Activated T-cell treated with anti-CD3 and anti-CD28 coated beads, Interleukin-2, amount 50 U/mL, for 72 hours (primary cell): ENCODE measurements at regions not wholly inside any gene's neighbourhood (a gene's known extent, or its start where the extent isn't known, plus 50 kb on each side); places are given as distances from the start of the nearest gene placed in this dataset.
A peak's percentile ranks its signal among the peaks of the same experiment; 100 is the strongest.

Experiments used
- ATAC-seq, 2 donors: fragments of 150-1000 bp; cut with Tn5 transposase; replicated peaks in 1 of 2; 2 replicates each; pipeline ENCODE4 v1.10.0; 2021; ENCODE audit warnings: moderate library complexity in 2 of 2, mild to moderate bottlenecking in 1 of 2
- DNase-seq, 2 donors: peaks; one replicate each; pipeline ENCODE4 v3.0.0; 2021 to 2022; ENCODE audit warnings: mixed read lengths in 1 of 2
- H3K27ac Mint-ChIP-seq: one replicate; pipeline ENCODE4 v1.8.0; 2022; ENCODE audit warnings: mild to moderate bottlenecking, moderate library complexity, mixed read lengths
- H3K27me3 Mint-ChIP-seq: one replicate; pipeline ENCODE4 v1.8.0; 2022; ENCODE audit warnings: low read depth, mixed read lengths
- H3K36me3 Mint-ChIP-seq, 2 donors: one replicate each; pipeline ENCODE4 v1.8.0; 2022; ENCODE audit warnings: mixed read lengths in 2 of 2, mild to moderate bottlenecking in 1 of 2; ENCODE audit not compliant: insufficient read depth in 2 of 2
- H3K4me1 Mint-ChIP-seq: one replicate; pipeline ENCODE4 v1.8.0; 2022; ENCODE audit warnings: low read depth, mixed read lengths
- H3K4me3 Mint-ChIP-seq, 2 donors: one replicate each; pipeline ENCODE4 v1.8.0; 2022; ENCODE audit warnings: mild to moderate bottlenecking in 2 of 2, mixed read lengths in 2 of 2, moderate library complexity in 2 of 2
- H3K9me3 Mint-ChIP-seq, 2 donors: one replicate each; pipeline ENCODE4 v1.8.0; 2022; ENCODE audit warnings: mixed read lengths in 2 of 2

DNA sequence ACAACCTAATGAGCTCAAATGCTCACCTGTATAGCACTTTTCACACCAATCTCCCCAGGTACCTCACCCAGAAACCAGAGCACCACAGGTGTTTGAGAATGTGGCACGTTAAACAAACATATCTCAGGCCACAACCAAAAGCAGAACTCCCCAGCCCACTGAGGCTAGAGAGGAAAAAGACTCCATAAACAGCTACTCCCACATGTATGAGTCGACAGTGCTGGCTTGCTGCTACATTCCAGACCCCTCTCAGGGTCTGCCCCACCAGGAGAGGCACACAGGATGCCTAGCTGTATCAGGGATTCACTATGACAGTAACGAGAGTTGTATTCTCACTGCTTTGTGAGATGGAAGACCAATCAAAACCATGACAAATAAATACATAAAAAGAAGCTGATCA, 242.6 kb upstream of the ARID1B start:
- Mint-ChIP-seq H3K4me1 (no peaks in the 10 kb centered on the region), H3K4me3 (no peak overlapping the region), H3K27ac (no peak overlapping the region), H3K27me3 (no peaks in the 10 kb centered on the region), H3K9me3 (peaks cover 0 to 2% of the 10 kb centered on the region in 2 donors), H3K36me3 (no peaks in the 10 kb centered on the region)
- DNase-seq (no peak), ATAC-seq (no peak)

DNA sequence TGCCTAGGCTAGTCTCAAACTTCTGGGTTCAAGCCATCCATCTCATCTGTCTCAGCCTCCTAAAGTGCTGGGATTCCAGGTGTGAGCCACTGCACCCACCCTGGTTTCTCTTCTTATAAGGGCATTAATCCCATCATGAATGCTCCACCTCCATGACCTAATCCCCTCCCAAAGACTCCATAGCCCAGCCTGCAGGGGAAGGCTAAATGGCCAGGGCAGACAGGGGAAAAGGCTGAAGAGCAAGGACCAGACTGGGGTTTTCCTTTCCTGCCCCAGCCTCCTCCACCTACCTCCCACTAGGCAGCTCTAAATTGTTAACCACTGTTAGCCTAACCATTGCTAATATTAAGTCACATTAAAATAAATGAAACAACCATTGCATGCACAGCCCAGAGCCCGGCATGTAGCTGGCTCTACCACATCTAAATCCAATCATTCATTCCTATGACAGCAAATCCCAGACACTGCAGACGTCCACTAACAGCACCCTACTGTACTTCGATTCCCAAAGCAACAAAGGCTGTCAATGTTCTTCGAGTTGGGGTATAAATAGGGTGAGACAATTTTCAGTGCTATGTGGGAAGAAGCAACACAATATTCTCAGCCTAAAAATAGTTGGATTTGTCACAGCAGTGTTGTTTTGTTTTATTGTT, 243.2 kb upstream of the ARID1B start:
- Mint-ChIP-seq H3K4me1 (no peaks in the 10 kb centered on the region), H3K27ac (no peak overlapping the region), H3K36me3 (no peaks in the 10 kb centered on the region), H3K4me3 (no peak overlapping the region), H3K9me3 (peaks cover 0 to 2% of the 10 kb centered on the region in 2 donors), H3K27me3 (no peaks in the 10 kb centered on the region)
- ATAC-seq (no peak), DNase-seq (no peak)

DNA sequence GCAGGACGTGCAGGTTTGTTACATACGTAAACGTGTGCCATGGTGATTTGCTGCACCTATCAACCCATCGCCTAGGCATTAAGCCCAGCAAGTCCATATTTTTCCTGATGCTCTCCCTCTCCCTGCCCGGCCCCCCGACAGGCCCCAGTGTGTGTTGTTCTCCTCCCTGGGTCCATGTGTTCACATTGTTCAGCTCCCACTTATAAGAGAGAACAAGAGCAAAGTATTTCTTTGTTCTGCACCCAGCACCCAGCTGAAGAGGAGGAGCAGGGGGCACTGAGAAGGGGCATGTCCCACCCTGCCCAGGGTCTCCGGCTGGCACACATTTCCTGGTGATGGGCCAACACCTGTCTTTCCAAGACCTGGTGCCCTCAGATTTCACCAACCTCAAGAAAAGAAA, 251.1 kb upstream of the ARID1B start:
- Mint-ChIP-seq H3K27me3 (no peaks in the 10 kb centered on the region), H3K4me3 (no peak overlapping the region), H3K9me3 (peaks cover 1 to 2% of the 10 kb centered on the region in 2 donors), H3K27ac (no peak overlapping the region), H3K4me1 (no peaks in the 10 kb centered on the region), H3K36me3 (no peaks in the 10 kb centered on the region)
- DNase-seq: no peak
- no peak for ATAC-seq

DNA sequence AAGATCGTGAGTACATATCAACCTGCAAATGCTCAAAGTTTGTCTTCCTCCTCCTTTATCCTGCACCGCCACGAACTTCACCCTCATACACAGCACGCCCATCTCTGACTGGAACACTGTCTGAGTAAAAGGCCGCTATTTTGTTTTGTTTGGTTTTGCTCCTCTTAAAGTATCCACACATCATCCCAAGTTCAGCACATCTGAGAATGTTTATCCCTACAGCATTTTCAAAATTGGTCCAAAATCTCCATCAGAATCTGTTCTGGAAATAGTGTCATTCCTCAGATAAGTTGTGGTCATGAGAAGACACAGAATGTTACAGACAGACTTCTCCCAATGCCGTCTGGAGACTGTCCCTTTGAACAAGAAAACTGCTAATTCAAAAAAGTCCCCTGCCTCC, 251.6 kb upstream of the ARID1B start:
- Mint-ChIP-seq H3K4me1 (no peaks in the 10 kb centered on the region), H3K9me3 (peaks cover 1 to 2% of the 10 kb centered on the region in 2 donors), H3K4me3 (no peak overlapping the region), H3K36me3 (no peaks in the 10 kb centered on the region), H3K27me3 (no peaks in the 10 kb centered on the region), H3K27ac (no peak overlapping the region)
- DNase-seq (no peak), ATAC-seq (no peak)

DNA sequence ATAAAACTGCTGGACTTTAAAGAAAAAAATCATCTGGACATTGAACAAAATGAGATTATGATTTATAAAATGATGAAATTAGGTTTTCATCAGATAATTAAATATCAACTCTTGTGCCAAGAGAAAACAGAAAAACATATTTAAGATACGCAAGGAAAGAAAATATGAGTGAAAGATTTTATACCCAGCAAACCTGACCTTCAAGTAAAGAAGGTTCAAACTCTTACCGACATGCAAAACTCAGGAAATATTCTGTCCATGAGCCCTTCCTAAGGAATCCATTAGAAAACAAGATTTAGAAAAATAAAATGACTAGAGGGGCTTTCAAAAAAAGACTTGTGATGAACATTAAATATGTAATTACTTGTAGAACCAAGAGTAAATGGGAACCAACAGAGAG, 257.2 kb upstream of the ARID1B start:
- Mint-ChIP-seq H3K27me3 (no peaks in the 10 kb centered on the region), H3K27ac (no peak overlapping the region), H3K4me1 (no peaks in the 10 kb centered on the region), H3K36me3 (peaks cover 6 to 8% of the 10 kb centered on the region in 2 donors), H3K9me3 (peaks cover 5 to 9% of the 10 kb centered on the region in 2 donors), H3K4me3 (no peak overlapping the region)
- no peak for DNase-seq
- ATAC-seq: no peak

DNA sequence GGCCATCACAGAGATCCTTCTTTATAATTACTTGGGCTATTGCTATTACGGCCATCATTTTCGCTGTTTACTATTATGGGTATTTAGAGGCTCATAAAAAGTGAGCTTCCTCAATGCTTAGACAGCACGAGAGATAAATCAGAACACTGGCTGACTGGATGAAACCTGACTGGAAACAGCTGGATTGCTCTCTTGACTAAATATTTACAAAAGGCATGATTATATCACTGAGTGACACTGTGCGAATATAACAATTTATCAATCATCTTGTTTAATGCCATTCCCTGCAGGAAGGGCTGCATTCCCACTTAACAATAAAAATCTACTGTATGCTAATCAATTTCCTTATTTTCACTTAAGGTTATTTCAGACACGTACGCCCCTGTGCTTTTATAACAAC, 260.1 kb upstream of the ARID1B start:
- no peak for DNase-seq
- Mint-ChIP-seq H3K27ac (no peak overlapping the region), H3K4me3 (no peak overlapping the region), H3K27me3 (peaks cover 7% of the 10 kb centered on the region), H3K9me3 (peaks cover 4 to 7% of the 10 kb centered on the region in 2 donors), H3K4me1 (no peaks in the 10 kb centered on the region), H3K36me3 (peaks cover 6 to 8% of the 10 kb centered on the region in 2 donors)
- ATAC-seq: no peak

DNA sequence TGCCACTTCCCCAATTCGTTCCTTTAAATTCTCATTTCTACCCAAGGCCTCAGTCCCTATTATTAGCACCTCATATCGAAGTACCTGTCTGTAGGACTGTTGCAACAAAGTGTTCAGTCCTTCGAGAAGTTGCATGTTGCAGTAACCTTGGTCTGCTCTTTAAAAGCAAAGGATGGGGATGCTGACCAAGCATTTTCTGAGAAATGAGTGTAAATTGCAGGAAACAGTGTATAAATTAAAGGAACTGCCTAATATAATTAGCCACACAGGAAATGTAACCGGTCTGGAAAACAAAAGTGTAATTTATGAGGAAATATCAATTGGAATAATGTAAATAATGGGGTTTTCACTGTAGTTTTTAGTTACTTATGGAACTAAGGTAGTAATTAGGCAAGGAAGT, 261.9 kb upstream of the ARID1B start:
- H3K36me3 Mint-ChIP-seq: peaks cover 6 to 8% of the 10 kb centered on the region in 2 donors
- H3K9me3 Mint-ChIP-seq: peaks cover 4 to 7% of the 10 kb centered on the region in 2 donors
- H3K4me3 Mint-ChIP-seq: no peak overlapping the region
- DNase-seq (no peak), ATAC-seq (no peak)
- no peaks in the 10 kb centered on the region for H3K4me1 Mint-ChIP-seq
- H3K27me3 Mint-ChIP-seq: peaks cover 14% of the 10 kb centered on the region
- no peak overlapping the region for H3K27ac Mint-ChIP-seq

DNA sequence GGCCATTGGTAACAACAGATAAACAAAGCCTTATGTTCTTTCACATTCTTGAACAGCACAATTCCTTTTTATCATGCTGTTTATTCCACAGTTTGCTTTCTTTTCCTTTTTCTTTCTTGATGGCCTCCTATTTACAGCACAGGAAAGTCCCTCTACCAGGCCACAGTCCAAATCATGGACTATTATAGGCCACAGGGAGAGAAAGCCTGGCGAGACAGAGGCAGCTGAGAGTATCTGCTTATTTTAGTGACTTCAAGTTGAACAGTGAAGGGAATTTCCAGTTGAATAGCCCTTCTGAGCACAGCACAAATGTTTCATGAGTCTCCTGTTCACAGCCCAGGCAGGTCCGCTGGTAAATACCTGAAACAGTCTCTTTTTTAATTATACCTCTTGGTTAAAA, 263.7 kb upstream of the ARID1B start:
- H3K27ac Mint-ChIP-seq: no peak overlapping the region
- no peak for DNase-seq
- peaks cover 10% of the 10 kb centered on the region for H3K4me1 Mint-ChIP-seq
- H3K27me3 Mint-ChIP-seq: peaks cover 22% of the 10 kb centered on the region
- ATAC-seq: no peak
- H3K36me3 Mint-ChIP-seq: peaks cover under 1% of the 10 kb centered on the region in 2 donors
- H3K4me3 Mint-ChIP-seq: no peak overlapping the region
- peaks cover 0 to under 1% of the 10 kb centered on the region in 2 donors for H3K9me3 Mint-ChIP-seq

DNA sequence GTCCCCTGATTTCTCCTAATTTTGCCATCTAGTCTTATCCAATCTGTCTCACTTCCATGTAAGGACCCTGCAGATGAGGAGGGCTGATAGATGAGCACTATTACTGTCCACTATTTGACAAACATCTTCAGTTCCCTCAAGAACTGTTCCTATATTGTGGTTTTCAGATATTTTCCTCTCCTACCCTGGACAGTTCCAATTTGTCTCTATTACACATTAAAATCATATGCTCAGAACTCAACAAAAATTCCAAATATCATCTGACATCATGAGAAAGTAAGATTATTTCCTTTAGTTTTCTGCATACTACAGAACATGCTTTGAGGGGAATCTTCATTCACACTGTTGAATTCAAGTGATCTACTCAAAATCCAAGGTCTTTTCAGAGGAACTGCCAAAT, 265.6 kb upstream of the ARID1B start:
- ATAC-seq (no peak), DNase-seq (no peak)
- H3K27ac Mint-ChIP-seq: no peak overlapping the region
- H3K27me3 Mint-ChIP-seq: peaks cover 22% of the 10 kb centered on the region
- no peak overlapping the region for H3K4me3 Mint-ChIP-seq
- H3K4me1 Mint-ChIP-seq: peaks cover 10% of the 10 kb centered on the region
- H3K36me3 Mint-ChIP-seq: no peaks in the 10 kb centered on the region
- no peaks in the 10 kb centered on the region for H3K9me3 Mint-ChIP-seq

DNA sequence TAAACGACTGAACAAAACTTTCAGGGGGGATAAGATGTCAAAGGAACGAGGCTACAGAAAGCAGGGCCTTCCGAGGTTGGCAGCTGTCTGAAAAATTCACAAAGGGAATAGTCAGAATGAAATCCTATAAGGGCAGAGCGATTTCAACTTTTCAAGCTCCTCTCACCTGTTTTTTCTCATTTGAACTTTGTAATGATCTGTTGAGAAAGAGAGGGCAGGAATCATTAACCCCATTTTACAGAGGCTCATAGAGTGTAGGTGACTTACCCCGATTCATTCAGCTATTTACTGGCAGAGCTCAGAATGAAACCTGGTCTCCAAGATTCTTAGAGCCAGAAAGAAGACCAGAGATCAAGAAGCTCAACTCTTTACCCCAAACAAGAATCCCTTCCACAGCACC, 266.1 kb upstream of the ARID1B start:
- Mint-ChIP-seq H3K27ac (no peak overlapping the region), H3K27me3 (peaks cover 22% of the 10 kb centered on the region), H3K4me3 (no peak overlapping the region), H3K4me1 (peaks cover 10% of the 10 kb centered on the region), H3K9me3 (no peaks in the 10 kb centered on the region), H3K36me3 (no peaks in the 10 kb centered on the region)
- no peak for ATAC-seq
- DNase-seq: no peak

DNA sequence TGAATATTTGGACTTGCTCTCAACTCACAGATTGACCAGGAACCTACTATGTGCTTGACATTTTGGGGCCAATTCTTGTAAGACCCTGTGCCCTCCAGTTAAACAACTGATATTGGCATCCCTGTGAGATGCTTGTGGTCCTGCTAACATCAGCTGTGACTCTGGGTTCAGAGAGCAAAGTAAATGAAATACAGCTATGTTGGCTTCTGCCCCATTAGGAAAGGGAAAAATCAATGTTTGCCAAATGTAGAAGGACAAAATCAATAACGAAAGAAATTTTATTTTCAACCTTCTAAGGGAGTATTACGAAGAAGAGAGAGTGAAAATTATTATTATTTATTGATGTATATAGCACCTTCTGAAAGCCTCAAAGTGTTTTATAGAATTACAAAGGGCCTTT, 266.9 kb upstream of the ARID1B start:
- no peaks in the 10 kb centered on the region for H3K9me3 Mint-ChIP-seq
- ATAC-seq (no peak), DNase-seq (no peak)
- no peak overlapping the region for H3K27ac Mint-ChIP-seq
- H3K36me3 Mint-ChIP-seq: no peaks in the 10 kb centered on the region
- no peak overlapping the region for H3K4me3 Mint-ChIP-seq
- peaks cover 10% of the 10 kb centered on the region for H3K4me1 Mint-ChIP-seq
- peaks cover 22% of the 10 kb centered on the region for H3K27me3 Mint-ChIP-seq

DNA sequence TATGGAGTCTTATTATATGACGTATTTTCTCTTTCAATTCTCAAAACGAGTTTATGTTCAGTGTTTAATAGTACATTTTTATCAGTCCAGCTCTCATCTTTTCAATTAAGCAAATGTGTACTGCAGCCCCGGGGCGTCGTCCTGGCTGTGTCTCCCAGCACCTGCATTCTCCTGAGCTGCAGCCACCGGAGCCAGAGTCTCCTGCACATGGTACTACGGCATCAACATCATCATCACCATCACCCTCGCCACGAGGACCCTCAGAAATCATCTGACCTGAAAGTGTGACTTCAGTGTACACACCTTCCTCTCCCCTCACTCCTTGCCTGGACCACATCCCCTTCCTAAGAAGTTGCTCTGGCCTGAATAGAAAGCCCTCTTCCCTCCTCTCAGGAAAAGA, 267.7 kb upstream of the ARID1B start:
- Mint-ChIP-seq H3K27me3 (peaks cover 22% of the 10 kb centered on the region), H3K27ac (no peak overlapping the region), H3K4me3 (no peak overlapping the region), H3K9me3 (no peaks in the 10 kb centered on the region), H3K36me3 (no peaks in the 10 kb centered on the region), H3K4me1 (peaks cover 10% of the 10 kb centered on the region)
- ATAC-seq: no peak
- DNase-seq: no peak

DNA sequence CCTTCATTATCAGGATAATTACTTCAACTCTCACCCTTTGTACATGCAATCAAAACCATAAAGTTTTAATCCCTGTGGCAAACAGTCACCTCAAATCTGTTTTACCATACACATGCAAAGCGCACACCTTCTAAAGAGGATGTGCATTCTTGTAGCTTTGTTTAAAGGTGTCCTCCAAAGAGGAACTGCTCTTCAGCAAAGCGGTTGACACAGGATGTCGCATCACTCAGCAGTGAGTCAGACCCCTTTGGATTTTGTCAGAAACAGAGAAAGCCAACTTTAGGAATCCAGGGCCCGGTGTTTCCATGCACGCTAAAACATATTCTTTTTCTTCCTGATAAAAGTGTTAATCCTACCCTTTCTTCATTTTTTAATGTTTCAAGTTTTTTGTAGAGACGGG, 268.3 kb upstream of the ARID1B start:
- Mint-ChIP-seq H3K9me3 (no peaks in the 10 kb centered on the region), H3K4me3 (no peak overlapping the region), H3K27ac (no peak overlapping the region), H3K36me3 (no peaks in the 10 kb centered on the region), H3K4me1 (peaks cover 10% of the 10 kb centered on the region), H3K27me3 (peaks cover 22% of the 10 kb centered on the region)
- DNase-seq (no peak), ATAC-seq (peak in 1 of 2 donors; percentile 32)

DNA sequence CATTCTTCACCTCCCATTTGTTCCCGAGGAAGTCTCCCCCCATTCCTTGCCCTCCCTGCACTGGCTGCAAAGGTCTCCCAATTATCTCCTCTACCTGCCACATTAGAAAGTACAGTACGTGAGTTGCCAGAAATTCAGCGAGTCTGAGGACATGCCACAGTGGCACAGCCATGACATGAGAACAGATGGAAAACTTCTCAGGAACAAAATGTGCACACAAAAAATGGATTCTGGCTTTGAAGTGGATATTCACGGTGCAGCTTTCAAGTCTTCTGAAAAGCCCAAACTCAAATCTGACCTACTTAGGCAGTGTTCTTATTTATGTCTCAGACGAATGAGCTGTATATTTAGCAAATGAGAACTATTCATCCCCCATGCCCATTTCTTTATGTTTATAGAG, 269.1 kb upstream of the ARID1B start:
- H3K27ac Mint-ChIP-seq: no peak overlapping the region
- no peaks in the 10 kb centered on the region for H3K9me3 Mint-ChIP-seq
- peaks cover 10% of the 10 kb centered on the region for H3K4me1 Mint-ChIP-seq
- no peak overlapping the region for H3K4me3 Mint-ChIP-seq
- H3K27me3 Mint-ChIP-seq: peaks cover 22% of the 10 kb centered on the region
- no peaks in the 10 kb centered on the region for H3K36me3 Mint-ChIP-seq
- no peak for ATAC-seq
- no peak for DNase-seq
